NCI-H748 treated with DMSO at 0.1 percent for 48 hours (cell line): ENCODE measurements at regions not wholly inside any gene's neighbourhood (a gene's known extent, or its start where the extent isn't known, plus 50 kb on each side); places are given as distances from the start of the nearest gene placed in this dataset.

Experiments
- DNase-seq: peaks from one replicate; lab custom pipeline; 2025; lab: John Stamatoyannopoulos, UW

DNA sequence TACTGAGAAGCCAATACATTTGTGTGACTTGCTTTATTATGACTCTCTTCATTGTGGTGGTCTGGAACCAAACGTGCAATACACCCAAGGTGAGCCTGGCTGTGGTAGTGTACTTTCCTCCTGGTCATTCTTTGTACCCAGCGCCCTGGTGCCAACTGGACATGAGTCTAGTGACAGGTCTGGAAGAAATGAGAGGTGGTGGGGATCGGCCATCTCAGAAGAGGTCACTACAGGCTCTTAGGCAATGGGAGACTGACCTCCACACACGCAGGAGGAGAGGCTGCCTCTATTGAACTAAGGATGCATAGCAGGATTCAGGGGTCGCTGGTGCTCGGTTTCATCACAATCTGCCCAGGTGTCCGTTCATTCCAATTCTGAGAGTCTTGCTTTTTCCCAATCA lies 56.4 kb upstream of the RTL6 start:
- no peak for DNase-seq

DNA sequence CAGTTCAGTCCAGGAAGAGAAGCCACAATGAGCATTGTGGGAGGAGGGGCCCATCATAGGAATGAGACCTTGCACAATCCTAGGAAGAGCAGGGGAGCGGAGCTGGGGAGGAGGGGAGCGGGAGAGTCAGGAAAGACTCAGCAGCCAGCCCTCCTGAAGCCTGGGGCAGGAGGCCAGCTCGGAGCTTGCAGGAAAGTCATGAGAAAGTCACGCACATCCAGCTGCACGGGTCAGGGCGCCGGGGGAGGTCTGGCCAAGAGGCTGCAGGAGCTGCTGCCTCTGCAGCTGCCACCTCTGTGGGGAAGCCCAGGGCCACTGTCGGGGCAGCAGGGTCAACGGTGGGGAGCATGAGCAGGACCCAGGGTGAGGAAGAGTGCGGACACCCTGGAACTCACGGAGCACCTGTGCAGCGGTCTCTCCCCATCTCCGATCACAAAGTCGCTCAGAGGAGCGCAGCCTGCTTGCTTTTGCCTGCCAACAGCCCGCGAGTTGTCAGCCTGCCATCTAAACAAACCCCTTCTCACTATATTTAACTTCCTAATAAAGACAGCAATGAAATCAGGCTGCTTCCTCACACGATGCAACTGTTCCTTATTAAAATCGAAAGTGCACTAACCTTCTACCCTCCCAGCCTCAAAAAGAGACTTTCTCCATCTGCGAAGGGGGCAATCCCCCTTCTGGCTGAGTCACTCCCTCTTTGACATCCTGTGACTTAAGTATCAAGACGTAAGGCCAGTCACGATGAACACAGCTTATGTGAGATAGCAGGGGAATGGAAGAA lies 52.9 kb upstream of the RTL6 start:
- no peak for DNase-seq

DNA sequence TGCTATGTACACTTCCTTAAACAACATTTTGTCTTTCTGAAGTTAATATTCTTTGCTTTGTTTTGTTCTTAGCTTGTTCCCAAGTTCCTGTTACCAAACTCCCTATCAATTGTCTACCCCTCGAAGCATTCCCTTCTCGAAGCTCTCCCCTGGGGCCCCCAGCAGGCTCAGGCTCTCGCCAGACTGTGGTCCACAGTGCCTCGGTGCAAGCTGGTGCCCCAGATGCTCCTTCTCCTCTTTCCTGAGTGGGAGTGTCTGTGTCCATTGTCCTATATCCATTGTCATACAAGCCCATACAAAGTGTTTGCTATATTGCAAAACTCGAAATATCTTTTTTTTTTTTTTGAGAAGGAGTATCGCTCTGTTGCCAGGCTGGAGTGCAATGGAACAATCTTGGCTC lies 51.7 kb upstream of the RTL6 start:
- no peak for DNase-seq

DNA sequence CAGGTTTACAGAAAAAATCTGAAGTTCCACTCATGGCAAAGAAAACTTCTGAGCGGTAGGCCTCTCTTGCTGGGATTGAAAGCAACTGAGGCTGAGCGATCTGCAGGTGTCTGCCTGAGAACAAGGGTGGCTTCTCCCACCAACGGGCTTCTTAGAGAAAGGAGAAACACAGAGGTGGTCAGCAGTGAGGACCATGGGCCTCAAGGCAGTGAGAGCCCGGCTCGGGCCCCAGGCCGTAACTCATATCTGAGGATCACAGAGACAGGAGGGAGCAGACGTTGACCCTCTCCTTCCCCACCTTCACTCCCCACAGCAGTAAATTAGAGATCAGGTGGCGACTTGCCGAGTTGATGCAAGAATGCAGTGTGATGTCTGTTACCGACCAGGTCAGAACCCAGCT lies 50.9 kb upstream of the RTL6 start:
- no peak for DNase-seq
